GM19351 (cell line): ENCODE measurements at regions not wholly inside any gene's neighbourhood (a gene's known extent, or its start where the extent isn't known, plus 50 kb on each side); places are given as distances from the start of the nearest gene placed in this dataset.

Source experiments
- ATAC-seq: cut with Tn5 transposase; IDR thresholded peaks from one replicate; pipeline ENCODE4 v1.9.1; 2021; ENCODE audit warnings: mild to moderate bottlenecking, moderate library complexity; ENCODE audit not compliant: unreplicated experiment

DNA sequence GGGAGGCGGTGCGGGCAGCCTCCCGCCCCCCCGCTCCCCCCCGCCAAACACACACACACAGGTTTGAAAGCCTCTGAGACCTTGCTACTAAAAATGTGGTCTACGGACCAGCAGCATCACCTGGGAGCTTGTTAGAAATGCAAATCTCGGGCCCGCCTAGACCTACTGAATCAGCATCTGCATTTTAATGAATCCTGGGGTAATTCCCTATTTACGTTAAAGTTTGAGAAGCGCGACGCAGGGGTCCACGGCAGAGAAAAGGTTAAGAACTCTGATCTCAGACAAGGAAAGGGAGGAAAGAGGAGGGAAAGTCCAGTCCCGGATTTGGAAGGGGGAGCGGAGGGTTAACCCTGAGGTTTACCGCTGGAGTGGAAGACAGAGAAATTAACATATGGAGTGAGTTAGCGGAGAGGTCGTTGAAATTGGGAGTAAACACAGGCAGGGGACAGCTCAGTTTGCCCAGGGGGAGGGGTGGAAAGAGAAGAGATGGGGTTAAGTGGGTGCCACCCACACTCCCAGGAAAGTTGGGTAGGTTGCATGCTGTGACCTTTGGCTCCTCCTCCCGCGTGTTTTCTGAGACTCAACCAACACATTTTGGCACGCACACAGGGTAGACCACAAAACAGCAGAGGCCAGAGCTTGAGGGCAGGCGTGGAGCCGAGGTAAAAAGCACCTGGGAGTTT, 483.6 kb downstream of the BCOR start:
- peak; percentile 52 for ATAC-seq

DNA sequence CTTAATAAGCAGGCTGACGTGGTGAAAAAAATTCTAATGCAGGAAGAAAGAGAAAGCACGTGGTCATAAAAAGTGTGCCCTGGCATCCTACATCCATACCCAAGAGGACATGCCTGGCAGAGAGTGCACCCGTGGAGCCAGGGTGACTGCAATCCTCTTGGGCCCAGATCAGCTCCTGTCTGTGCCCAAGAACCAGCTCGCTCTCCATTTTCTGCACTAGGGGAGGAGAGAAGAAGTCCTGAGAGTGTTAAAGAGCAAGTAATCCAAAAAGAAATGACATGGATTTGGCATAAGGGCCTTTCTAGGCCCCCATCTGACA, 483.1 kb downstream of the BCOR start:
- no peak for ATAC-seq

DNA sequence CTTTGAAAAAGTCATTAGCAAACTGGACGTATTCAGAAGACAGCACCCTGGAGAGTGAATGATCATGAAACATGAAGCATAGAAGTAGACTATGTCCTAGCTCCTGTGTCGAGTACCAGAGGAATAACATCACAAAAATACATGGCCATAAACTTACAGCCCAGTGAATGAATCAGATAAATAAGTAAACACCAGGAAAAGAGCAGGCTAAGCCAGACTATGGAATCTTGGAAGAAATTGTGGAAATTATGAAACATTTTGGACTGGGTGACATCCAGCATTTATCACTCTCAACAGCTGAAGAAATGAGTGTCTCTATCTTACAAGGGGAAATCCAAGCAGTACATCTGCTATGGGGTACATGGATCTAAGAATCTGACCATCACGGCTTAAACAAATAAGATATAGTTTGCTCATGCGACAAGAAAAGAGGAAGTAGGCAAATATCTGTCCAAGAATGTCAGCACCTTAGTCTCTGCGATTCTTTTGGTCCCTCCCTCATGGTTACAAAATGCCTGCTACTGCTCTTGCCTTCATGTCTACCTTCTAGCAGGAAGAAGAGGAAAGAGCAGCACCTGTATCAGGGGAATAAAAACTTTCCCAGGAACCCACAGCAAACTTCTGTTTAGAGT, 481.5 kb downstream of the BCOR start:
- peak; percentile 60 for ATAC-seq

DNA sequence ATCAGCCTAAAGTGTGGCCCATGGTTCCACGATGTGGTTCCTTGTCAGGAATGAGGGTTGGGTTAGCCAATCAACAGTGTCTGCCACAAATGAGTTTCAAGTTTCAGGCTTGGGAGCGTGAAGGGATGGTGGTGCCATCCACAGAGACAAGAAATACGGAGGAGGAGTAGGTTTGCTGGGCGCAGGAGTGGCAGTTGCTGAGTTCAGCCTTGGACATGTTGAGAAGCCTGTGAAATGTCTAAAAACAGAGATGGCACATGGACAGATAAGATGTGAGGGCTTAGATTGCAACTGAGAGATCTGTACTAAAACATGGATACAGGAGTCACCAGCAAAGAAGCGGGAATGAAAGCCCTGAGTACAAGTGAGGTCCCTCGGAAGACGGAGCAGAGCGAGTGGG, 481.0 kb downstream of the BCOR start:
- ATAC-seq = no peak

DNA sequence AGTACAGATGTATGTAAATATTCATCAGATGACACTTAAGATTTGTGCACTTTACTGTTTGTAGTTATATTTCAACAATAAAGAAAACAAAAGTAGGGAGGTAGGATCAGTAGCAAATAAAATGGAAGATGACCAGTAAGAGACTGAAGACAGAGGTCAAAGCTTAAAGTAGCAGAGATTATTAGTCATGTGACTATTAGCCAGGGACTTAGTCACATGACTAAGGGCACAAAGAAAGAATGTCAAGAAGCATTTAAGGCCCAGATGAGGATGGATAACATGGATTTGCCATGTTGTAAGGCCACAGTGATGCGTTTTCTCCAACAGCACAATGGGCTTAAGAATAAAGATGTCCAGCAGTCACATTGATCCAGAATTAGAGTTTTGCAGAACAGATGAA, 479.6 kb downstream of the BCOR start:
- ATAC-seq = no peak

DNA sequence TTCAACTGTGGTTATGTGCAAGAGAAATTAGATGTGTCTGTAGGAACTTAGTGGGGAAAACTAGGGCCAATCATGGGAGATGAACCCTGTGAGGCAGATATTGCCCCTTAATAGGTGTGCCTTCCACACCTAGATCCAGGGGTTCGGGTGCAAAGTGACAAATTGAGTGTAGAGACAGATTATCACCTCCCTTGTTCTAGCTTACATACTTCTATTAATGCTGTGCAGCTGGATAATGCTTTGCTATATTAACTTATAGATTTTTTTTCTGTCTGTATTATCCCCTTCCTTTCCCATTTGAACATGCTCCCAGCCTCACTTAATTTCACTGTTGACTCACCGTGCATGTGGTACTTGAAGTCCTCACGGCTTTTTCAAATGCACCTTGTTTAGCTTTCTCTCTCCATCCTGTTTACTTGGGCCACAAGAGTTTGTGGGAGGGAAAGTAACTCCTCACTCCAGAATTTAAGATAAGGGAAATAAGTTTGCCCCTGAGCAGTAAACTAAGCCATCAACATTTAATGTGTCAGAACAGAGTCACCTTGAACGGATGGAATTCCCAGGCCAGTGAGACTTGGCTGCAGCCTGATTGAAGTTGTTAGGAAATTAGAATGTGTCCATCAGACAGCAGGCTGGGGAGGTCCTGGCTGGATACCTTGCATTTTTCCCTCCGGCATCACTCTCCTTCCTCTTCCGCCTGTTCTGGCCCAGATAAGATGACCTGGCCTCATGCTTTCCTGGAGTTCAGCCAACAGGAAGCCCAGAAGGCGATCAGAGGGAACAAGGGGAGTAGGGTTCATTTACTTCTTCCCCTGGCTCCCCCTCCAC, 478.4 kb downstream of the BCOR start:
- ATAC-seq = no peak

DNA sequence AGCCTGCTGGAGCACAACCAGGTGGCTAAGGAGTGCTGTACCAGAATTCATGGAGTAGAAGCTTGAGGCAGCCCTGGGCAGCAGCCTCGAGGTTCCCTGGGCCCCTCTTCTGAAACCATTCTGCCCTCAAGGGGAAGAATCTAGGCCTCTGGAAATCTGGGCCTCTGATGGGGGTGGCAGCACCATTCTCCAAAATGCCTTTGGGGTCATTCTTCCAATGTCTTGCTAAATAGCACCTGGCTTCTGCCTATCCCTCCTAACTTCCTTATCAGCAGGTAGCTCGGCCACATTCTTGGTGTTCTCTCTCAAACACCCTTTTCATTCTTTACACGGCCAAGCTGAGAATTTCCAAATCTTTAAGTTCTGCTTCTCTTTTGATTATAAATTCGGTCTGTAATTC, 473.6 kb downstream of the BCOR start:
- ATAC-seq = no peak

DNA sequence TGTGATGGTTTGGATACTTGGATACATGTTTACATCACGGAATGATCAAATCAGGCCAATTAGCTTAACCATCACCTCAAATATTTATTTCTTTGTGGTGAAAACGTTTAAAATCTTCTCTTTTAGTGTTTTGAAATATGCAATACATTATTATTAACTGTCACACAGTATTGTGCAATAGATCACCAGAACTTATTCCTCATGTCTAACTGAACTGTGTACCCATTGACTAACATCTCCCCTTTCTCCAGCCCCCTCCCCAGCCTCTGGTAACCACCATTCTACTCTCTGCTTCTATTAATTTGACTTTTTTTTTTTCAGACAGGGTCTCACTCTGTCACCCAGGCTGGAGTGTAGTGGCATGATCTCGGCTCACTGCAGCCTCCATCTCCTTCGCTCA, 471.9 kb downstream of the BCOR start:
- ATAC-seq = no peak

DNA sequence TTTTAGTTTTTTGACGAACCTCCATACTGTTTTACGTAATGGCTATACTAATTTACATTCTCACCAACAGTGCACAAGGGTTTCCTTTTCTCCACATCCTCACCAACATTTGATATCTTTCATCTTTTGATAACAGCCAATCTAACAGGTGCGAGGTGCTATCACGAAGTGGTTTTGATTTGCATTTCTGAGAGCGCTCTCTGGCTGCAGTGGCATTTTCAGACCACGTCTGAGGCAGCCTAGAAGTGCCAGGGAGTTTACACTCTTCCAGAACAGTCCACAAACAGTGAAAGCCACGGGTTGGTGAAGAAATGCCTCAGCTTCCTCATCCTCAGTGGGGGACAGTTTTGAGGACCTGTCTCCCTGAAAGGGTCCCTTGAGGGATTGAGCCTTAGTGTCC, 471.0 kb downstream of the BCOR start:
- no peak for ATAC-seq

DNA sequence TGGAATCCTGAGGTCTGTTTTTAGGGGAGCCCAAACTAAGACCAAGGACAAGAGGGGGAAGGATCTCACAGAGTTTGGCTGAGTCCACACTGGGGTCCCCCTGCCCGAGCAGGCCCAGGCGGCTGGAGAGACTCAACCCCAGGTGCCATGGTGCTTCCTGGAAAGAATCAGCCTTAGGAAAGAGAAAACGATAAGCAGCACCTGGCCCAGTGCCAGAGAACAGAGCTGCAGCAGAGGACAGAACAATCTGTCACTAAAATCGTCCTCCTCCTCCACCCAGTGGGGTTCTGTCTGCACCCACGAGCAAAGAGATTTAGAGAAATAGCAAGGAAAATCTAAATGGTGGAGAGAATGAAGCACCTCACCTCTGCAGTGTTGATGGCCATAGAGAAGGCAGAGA, 470.5 kb downstream of the BCOR start:
- ATAC-seq = no peak

DNA sequence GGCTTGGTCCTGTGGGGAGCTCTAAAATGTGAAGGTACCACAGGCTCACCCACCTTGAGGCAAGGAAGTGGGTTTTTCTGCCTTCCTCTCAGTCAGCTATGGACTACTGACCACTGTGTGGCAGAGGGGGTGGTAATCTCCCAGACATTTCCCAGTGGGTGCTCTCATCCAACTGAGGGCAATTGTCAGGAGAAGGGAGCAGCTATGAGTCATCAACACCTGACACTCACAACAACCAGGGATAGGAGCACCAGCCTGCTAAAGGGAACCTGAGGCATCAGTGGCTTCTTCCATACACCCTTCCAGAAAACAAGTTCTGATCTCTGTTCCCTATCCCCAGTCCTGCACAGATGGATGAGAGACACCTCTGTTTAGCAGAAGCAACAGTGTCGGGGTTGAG, 468.8 kb downstream of the BCOR start:
- no peak for ATAC-seq

DNA sequence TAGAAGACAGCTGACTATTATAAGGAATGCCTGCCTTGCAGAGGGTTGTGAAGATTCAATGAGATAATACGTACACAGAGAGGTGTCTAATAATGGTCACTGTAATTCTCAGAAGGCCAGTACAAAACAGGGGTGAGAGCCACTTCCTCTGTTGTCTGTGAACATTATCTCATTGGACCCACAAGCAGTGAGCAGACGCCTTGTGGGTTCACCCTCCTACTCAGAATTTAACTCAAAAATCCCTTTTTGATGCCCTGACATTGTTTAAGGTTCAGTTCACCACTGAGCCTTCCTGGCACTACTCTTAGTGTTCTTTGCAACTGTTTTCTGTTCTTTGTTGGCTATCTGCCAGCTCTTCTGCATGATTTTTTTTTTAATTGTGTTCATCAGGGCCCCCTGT, 467.4 kb downstream of the BCOR start:
- ATAC-seq = no peak

DNA sequence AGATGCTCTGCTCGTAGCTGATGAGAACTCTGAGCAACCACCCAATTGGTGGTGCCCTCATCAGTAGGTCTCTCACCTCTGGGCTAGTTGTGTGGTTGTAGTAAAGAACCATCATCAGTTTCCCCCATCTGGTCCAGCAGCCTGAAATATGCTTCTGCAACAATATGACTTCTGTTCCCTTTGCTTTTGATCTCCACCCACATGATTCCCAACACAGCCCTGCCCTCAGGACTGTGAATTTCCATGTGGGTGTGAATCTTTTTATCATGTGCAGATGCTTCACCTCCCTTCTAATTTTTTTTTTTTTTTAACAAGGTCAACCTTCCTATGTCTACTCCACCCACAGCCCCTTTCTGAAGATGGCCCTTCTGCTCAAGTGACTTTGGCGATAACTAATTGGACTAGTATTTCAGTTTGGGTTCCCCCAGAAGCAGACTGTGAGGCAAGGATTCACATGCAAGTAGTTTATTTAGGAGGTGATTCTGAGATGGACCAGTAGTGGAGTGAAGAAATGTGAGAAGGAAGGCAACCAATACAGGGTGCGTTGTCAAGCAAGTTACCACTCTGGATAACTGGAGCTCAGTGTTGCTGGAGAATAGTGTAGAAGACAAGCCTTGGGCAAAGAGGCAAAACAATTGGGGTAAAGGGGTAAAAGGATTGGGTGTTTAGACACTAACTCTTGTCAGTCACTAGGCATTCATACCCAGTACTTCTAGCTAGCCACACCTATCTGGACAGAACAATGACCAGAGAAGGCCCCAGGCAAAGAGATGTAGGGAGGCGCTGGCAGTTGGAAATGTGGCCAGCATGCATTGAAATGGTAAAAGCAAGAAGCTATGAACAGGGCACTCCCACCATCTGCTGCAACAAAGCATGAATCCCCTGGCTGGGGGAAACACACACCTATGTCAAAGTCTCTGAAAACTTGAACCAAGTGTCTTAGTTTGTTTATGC, 466.2 kb downstream of the BCOR start:
- ATAC-seq = no peak

DNA sequence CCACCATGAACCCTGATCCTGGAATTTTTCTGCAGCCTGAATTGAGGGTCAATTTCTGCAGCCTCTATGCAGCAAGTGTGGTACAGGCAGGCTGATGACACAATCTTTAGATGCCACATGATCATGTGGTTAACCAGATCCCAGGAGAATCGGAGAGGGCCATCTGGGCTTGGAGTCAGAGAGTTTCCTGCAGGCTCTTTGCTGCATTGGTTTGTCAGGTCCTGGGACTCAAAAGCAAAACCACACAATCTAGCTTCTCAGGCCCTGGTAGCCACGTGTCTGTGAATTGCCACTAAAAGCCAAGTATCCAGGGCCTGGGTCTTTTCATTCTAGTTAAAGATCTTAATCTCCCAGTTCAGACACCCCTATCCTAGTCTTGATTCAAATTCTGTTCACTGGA, 464.5 kb downstream of the BCOR start:
- no peak for ATAC-seq

DNA sequence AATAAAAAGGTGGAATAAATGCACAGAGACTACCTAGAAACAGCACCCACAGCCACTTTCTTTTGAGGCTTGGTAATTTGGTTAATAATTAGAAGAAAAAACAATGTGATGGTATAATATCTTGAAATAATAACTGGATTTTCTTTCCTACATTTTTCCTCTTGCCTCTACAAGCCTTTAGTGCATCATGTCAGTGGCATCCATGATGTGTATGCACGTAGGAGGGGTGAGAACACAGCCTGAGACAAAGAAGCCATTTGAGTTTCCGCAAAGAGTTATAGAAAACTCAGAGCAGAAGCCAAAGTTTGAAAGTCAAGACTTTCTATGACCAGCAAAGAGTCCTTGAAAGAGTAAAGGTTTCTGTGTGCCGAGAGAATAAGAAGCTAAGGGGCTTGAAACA, 461.3 kb downstream of the BCOR start:
- ATAC-seq = no peak

DNA sequence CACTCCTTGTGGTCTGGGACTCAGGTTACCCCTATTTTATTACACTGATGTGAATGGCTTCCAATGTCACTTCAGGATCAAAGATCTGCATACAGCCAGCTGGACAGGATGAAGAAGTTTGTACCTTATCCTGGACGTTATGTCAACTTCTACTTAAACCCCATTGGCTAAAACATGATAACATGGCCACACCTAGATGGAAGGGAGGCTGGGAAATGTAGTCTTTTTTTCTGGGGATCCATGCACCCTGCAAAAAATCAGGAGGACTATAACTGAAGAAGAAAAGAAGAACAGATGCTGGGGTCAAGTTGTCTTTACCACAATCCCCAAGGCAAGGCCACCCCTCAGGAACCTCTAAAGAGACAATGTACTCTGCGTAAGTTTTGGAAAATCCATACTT, 459.2 kb downstream of the BCOR start:
- no peak for ATAC-seq

DNA sequence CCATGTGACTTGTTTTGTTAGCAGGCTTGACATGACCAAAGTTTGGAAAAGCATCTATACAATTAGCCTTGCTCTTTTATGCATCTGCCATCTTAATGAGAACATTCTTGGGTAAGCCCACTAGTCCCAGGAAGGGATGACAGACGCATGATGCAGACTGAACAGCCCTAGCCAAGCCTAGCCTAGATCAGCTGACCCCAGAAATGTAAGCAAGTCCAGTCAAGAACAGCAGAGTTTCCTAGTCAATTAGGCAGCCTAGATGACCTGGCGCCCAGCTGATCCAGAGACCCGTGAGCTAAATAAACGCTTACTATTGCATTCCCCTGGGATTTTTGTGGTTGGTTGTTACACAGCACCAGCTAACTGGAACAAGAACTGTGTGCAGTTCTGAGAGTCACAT, 457.9 kb downstream of the BCOR start:
- no peak for ATAC-seq

DNA sequence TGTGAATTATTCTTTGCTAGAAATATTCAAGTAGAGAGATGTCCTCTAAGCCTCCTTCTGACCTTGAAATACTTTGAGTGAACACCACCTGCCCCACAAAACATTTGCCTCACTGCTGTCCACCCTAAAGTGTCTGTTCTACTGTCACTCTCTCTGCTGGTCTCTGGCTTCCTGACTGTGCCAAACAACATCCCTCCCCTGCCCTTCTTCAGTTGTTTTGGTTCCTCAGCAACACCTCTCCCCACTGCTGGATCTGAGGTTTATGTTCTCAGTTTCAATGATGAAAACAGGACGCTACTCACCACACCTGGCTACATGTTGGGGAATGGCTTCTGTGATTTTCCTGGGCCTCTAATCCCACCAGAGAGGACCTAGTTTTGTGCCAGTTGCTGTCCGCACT, 456.9 kb downstream of the BCOR start:
- ATAC-seq = no peak

DNA sequence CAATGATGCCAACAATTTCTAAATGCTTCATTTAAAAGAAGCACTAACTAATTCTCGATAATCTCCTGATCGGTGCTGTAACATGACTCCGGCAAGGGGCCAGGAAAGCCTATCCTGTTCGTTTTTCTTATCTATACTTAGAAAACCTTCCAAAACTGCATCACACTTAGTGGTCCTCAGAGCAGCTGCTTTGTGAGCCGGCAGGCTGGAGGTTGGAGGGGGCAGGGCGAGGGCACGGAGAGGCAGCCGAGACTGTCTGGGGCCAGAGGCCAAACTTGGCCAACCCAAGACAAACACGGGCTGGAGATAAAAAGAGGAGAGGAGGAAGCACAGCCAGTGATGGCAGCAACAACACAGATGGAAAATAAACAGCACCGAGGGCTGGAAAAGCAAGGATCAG, 455.7 kb downstream of the BCOR start:
- no peak for ATAC-seq

DNA sequence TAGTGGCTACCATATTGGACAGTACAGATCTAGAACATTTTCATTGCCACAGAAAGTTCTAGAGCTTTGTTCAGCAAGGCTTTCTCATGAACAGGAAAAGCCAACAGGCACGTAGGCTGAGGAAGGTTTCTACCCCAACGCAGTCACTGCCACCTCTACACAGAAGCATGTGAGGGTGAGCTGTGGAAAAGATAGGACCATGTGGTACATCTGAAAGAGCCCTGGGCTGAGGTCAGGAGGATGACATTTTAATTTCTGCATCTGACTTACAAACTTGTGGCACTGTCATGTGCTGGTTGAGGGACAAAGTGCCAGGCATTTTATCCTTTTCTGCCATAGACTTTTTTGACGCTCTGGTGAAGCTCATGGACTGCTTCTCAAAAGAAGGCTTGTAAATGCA, 454.2 kb downstream of the BCOR start:
- no peak for ATAC-seq

DNA sequence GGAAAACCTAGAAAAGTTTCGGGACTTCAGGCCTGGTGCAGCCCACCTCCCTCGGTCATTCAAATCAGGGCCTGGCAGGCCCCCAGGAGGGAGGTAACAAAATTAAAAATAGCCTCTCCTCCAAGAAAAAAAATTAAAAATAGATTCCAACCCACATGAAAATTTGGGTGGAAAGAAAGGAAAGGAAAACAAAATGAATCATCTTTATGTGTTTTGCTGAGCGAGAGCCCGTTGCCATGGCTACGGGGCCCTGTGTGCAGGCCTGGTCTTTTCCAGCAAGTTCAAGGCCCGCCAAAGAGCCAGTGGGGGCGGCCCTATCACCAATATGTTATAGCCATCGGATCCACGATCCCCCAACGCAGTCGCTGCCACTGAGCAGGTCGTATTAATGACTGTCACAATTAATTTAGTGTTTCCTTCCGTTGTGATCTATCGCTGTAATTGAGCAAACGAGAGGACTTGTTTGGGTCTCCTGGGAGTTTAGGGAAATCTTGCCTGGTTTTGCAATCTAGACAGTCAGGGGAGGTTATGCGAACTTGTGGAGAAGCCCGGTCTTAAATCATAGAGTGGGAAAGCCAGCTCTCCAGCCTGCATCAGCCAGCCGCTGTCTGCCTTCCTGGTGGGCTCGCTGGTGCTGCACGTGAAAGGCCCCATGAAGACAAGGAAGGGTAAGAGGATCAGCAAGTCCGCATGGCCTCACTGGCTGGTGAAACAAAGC, 452.4 kb downstream of the BCOR start:
- ATAC-seq = no peak
